ENCODE measurements at regions not wholly inside any gene's neighbourhood (a gene's known extent, or its start where the extent isn't known, plus 50 kb on each side); places are given as distances from the start of the nearest gene placed in this dataset.

DNA sequence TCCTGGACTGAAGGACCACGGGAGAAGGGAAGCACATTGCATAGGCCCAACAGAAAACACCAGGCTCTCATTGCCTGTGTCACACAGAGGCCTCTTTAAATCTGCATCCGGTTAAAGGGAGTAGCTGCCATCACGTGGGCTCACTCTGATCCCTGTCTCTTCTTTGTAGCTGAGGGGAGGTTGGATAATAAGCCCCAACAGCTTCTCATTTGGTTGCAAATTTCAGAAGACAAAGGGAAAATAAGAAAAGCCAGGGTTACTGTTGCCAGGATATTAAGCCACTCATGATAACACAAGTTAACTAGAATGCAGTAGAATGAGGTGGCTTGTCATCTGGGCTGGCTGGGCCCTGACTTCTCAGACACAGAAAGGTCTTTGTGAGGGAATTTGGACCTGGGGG lies 325.1 kb upstream of the ERCC4 start:
- TF ChIP-seq, protein P1, sequence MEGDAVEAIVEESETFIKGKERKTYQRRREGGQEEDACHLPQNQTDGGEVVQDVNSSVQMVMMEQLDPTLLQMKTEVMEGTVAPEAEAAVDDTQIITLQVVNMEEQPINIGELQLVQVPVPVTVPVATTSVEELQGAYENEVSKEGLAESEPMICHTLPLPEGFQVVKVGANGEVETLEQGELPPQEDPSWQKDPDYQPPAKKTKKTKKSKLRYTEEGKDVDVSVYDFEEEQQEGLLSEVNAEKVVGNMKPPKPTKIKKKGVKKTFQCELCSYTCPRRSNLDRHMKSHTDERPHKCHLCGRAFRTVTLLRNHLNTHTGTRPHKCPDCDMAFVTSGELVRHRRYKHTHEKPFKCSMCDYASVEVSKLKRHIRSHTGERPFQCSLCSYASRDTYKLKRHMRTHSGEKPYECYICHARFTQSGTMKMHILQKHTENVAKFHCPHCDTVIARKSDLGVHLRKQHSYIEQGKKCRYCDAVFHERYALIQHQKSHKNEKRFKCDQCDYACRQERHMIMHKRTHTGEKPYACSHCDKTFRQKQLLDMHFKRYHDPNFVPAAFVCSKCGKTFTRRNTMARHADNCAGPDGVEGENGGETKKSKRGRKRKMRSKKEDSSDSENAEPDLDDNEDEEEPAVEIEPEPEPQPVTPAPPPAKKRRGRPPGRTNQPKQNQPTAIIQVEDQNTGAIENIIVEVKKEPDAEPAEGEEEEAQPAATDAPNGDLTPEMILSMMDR (conservative IDR thresholded peaks at IDR 0.05; ENCODE audit: low read depth, low read length), result no peak
- TF ChIP-seq RAD21 (IDR thresholded peaks at IDR 0.05; ENCODE audit: low read length) (no peak), POLR2A (IDR thresholded peaks at IDR 0.05; ENCODE audit: low read depth, low read length) (no peak), RCOR1 (IDR thresholded peaks at IDR 0.05; ENCODE audit: insufficient replicate concordance, low read length) (no peak), FOS (IDR thresholded peaks at IDR 0.05; ENCODE audit: low read depth, low read length) (no peak), MXI1 (IDR thresholded peaks at IDR 0.05; ENCODE audit: borderline replicate concordance, low read depth, low read length) (no peak), CHD1 (IDR thresholded peaks at IDR 0.05; ENCODE audit: low read depth, low read length) (no peak), CEBPB (IDR thresholded peaks at IDR 0.05; ENCODE audit: low read depth, low read length) (no peak), ELK1 (IDR thresholded peaks at IDR 0.05; ENCODE audit: borderline replicate concordance, low read depth, low read length) (no peak), RFX5 (IDR thresholded peaks at IDR 0.05; ENCODE audit: low read depth, low read length) (no peak)
- TF ChIP-seq, protein P2, sequence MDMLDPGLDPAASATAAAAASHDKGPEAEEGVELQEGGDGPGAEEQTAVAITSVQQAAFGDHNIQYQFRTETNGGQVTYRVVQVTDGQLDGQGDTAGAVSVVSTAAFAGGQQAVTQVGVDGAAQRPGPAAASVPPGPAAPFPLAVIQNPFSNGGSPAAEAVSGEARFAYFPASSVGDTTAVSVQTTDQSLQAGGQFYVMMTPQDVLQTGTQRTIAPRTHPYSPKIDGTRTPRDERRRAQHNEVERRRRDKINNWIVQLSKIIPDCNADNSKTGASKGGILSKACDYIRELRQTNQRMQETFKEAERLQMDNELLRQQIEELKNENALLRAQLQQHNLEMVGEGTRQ (IDR thresholded peaks at IDR 0.05; ENCODE audit: low read depth, low read length), result no peak

Measured in IMR-90 (cell line).